ENCODE measurements at regions not wholly inside any gene's neighbourhood (a gene's known extent, or its start where the extent isn't known, plus 50 kb on each side); places are given as distances from the start of the nearest gene placed in this dataset.

- TF ChIP-seq, protein P1, sequence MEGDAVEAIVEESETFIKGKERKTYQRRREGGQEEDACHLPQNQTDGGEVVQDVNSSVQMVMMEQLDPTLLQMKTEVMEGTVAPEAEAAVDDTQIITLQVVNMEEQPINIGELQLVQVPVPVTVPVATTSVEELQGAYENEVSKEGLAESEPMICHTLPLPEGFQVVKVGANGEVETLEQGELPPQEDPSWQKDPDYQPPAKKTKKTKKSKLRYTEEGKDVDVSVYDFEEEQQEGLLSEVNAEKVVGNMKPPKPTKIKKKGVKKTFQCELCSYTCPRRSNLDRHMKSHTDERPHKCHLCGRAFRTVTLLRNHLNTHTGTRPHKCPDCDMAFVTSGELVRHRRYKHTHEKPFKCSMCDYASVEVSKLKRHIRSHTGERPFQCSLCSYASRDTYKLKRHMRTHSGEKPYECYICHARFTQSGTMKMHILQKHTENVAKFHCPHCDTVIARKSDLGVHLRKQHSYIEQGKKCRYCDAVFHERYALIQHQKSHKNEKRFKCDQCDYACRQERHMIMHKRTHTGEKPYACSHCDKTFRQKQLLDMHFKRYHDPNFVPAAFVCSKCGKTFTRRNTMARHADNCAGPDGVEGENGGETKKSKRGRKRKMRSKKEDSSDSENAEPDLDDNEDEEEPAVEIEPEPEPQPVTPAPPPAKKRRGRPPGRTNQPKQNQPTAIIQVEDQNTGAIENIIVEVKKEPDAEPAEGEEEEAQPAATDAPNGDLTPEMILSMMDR (IDR thresholded peaks at IDR 0.05; ENCODE audit: borderline replicate concordance, insufficient read depth, low read depth, low read length) = no peak
- H3K4me3 ChIP-seq (ENCODE audit: low read depth, low read length) = no peak overlapping the region
Observed at GRCh38 chr4:115852767-115853091, 739.3 kb upstream of the NDST4 start.

DNA sequence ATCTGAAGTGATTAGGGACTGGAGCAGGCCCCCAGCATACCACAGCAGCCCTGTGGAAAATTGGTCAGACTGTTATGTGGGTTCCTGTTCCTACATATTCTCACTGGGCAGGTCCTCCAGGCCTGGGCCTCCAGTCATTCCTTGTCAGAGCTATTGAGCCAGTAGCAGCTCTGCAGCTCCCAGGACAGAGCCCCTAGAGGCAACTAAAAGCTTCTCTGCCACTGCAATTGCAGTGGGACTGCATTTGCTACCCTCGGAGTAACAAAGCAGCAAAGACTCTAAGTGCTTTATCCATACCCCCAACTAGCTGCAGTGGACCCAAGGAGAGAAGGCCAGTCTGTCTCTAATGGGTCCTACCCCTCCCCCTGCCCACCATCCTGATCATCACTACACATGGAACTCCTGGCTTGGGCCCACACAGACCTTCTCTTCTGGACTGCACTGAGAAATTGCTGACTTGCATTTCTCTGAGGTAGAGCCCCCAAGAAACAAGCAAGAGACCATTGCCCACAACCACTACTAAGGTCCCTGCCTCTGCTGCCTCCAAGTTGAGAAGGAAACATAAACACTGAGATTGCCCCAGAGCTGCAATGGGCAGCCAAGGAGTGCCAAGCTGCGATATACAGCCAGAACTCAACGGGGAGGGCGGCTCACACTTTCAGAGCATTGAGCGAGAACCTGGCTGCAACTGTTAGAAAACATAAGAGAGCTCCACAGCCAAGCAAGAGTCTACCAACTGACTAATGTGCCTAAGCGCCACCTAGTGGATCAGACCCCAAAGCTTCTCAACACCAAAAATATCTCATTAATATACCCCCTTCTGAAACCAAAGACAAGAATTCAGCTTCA lies 738.7 kb upstream of the NDST4 start:
- TF ChIP-seq, protein P1 (IDR thresholded peaks at IDR 0.05; ENCODE audit: borderline replicate concordance, insufficient read depth, low read depth, low read length) = peak; percentile 63
- H3K4me3 ChIP-seq (ENCODE audit: low read depth, low read length) = no peak overlapping the region

DNA sequence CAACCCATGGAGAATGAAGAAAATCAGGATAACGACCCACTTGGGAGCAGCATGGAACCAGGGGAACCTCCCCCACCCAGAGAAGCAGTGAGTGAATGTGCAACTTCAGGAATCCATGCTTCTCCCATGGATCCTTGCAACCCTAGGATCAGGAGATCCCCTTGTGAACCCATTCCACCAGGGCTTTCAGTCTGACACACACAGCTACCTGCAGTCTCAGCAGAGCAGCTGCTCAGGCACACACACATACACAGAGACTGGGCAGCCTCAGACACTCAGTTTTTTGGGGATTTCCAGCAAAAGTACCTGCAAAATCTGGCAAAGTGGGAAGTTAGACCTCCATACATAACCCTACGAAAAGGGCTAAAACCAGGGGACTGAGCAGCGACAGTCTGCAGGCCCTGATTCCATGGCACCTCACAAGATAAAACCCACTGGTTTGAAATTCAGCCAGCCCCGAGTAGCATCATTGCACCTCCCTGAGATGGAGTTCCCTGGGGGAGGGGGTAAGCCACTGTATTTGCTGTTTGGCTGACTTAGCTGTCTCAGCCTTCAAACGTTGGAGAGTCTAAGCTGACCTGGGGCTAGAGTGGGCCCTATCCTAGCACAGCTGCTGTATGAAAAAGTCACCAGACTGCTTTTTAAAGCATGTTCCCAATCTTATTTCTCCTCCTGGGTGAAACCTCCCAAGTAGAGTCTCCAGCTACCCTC lies 737.5 kb upstream of the NDST4 start:
- no peak overlapping the region for H3K4me3 ChIP-seq (ENCODE audit: low read depth, low read length)

DNA sequence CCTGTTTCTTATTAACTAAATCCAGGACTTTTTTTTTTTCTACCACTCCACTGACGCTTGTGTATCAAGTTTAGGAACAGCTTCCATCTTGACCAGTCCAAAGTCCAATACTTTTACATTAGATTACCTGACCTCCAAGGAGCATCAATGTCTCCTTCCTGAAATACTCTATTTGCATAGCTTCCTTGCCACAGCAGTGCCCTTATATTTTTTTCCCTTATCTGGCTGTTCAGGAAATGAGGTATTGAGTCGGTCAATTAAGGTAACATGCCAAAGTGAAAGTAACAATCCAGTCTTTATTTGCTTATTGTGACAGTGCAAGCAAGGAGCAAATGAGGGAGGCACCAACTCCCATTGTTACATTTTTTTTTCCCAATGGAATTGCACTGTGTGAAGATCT lies 730.8 kb upstream of the NDST4 start:
- H3K4me3 ChIP-seq (ENCODE audit: low read depth, low read length) = no peak overlapping the region
- TF ChIP-seq, protein P1 (IDR thresholded peaks at IDR 0.05; ENCODE audit: borderline replicate concordance, insufficient read depth, low read depth, low read length) = no peak

More for the DNA sequence above, 737.5 kb upstream of the NDST4 start:
- TF ChIP-seq, protein P1 (IDR thresholded peaks at IDR 0.05; ENCODE audit: borderline replicate concordance, insufficient read depth, low read depth, low read length) = no peak

- no peak overlapping the region for H3K4me3 ChIP-seq (ENCODE audit: low read depth, low read length)
- TF ChIP-seq, protein P1 (IDR thresholded peaks at IDR 0.05; ENCODE audit: borderline replicate concordance, insufficient read depth, low read depth, low read length) = no peak
Observed at GRCh38 chr4:115841871-115842270, 728.5 kb upstream of the NDST4 start.

- TF ChIP-seq, protein P1 (IDR thresholded peaks at IDR 0.05; ENCODE audit: borderline replicate concordance, insufficient read depth, low read depth, low read length) = no peak
Observed at GRCh38 chr4:115834441-115834840, 721.0 kb upstream of the NDST4 start.

DNA sequence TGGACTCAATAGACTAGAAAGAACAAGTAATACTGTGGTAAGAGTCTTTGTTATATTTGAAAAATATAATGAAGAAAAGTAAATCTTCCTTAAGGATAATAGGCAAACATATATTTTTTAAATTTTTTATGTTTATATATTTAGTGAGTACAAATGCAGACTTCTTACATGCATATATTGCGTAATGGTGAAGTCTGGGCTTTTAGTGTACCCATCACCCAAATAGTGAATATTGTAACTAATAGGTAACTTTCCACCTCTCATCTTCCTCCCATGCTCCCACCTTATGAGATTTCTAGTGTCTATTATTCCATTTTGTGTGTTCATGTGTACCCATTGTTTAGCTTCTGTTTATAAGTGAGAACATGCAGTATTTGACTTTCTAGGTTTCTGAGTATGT lies 711.2 kb upstream of the NDST4 start:
- no peak overlapping the region for H3K4me3 ChIP-seq (ENCODE audit: low read depth, low read length)
- TF ChIP-seq, protein P1 (IDR thresholded peaks at IDR 0.05; ENCODE audit: borderline replicate concordance, insufficient read depth, low read depth, low read length) = no peak

More at GRCh38 chr4:115834441-115834840, 721.0 kb upstream of the NDST4 start:
- H3K4me3 ChIP-seq (ENCODE audit: low read depth, low read length) = no peak overlapping the region

Data from GM12875 (cell line).